SKM-1 treated with dmso at 0.1 percent for 144 hours (cell line): ENCODE measurements at regions not wholly inside any gene's neighbourhood (a gene's known extent, or its start where the extent isn't known, plus 50 kb on each side); places are given as distances from the start of the nearest gene placed in this dataset.

ENCODE experiments used
- DNase-seq: peaks from one replicate; lab custom pipeline; 2025; ENCODE audit not compliant: unreplicated experiment; lab: John Stamatoyannopoulos, UW

DNA sequence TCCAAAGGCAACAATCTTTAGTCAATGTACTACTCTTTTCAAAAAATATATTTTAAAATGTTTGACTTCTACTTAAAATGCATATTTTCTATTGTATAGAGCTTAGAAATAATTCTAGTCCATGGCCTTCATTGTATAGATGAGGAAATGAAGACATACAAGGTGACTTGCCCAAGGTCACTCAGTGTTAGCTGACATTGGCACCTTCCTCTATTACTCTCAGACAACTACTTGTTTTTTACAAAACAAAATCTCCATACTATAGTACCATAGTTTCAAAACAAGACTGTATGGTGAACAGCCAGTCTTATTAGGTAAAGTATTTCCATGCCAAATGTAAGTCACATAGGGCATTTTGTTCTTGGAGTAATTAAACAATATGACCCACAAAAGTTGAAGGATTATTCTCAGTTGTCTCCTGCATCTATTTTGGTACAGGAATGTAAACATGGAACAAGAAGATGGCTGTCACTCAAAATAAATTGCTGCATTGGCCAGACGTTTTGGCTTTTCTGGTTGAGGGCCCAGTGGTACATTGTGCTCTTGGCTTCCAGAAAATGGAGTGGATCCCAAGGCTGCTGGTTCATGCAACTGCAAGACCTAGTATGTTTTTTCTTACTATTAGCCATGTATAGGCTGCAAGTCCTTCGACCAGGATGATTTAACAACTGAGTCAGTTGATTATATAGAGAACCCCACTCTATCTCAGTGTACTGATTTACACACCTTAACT is 54.3 kb upstream of the NOX3 start:
- DNase-seq, result no peak

DNA sequence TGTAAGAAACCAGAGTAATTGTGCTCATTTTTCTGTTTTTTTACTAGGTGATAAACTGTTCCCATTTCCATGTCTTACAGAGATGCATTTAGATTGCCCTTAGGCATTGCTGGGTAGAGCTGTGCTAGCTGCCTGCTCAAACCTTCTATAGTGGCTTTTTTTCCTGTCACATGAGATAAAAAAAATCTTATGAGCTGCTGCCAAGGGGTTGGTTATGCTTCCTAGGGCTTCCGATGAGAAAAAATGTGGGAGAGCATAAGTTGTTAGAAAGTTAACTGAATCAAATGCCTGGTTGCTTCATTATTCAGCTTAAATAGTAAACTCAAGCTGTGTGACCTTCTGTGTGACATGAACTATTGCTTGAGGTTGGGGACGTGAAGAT is 50.0 kb upstream of the NOX3 start:
- no peak for DNase-seq
